Endothelial cell of umbilical vein (primary cell): ENCODE measurements at regions not wholly inside any gene's neighbourhood (a gene's known extent, or its start where the extent isn't known, plus 50 kb on each side); places are given as distances from the start of the nearest gene placed in this dataset.

Experiments
- CTCF ChIP-seq, 2 donors: IDR thresholded peaks; 1 replicate in 1 of 2; 2 replicates in 1 of 2; pipeline ENCODE4 v1.5.1; 2011; ENCODE audit warnings: low read length in 2 of 2, mild to moderate bottlenecking in 2 of 2, moderate library complexity in 2 of 2, control low read depth in 1 of 2, inconsistent platforms in 1 of 2, low read depth in 1 of 2; ENCODE audit not compliant: insufficient read depth in 1 of 2; ENCODE audit errors: extremely low read depth in 1 of 2
- EZH2 ChIP-seq: IDR thresholded peaks from 2 replicates; pipeline ENCODE4 v1.6.1; 2012; ENCODE audit warnings: borderline replicate concordance, low read depth, mild to moderate bottlenecking, moderate library complexity, low read length, inconsistent platforms; ENCODE audit not compliant: severe bottlenecking
- JUN ChIP-seq: IDR thresholded peaks from 2 replicates; pipeline ENCODE4 v1.6.1; 2011; ENCODE audit warnings: borderline replicate concordance, low read depth; ENCODE audit not compliant: insufficient read length, insufficient read depth
- MYC ChIP-seq: IDR thresholded peaks from one replicate; pipeline ENCODE4 v1.6.1; 2011; ENCODE audit warnings: mild to moderate bottlenecking, low read depth, low read length
- POLR2A ChIP-seq: IDR thresholded peaks from 2 replicates; pipeline ENCODE4 v1.6.1; 2012; ENCODE audit warnings: low read depth, mild to moderate bottlenecking, control low read depth, low read length
- POLR2AphosphoS5 ChIP-seq: IDR thresholded peaks from 2 replicates; pipeline ENCODE4 v1.6.1; 2012; ENCODE audit warnings: low read depth, mild to moderate bottlenecking, control low read depth, low read length, moderate library complexity; ENCODE audit not compliant: insufficient read depth

GRCh38 chr22:47259990-47260389 lies 497.5 kb downstream of the TBC1D22A start:
- TF ChIP-seq CTCF (IDR thresholded peaks at IDR 0.05; ENCODE audit: extremely low read depth in 1 of 2, insufficient read depth in 1 of 2, low read depth in 1 of 2, low read length in 2 of 2) (no peak), POLR2A (no peak), MYC (no peak), EZH2 (no peak), POLR2AphosphoS5 (no peak), JUN (no peak)
